ENCODE measurements at regions not wholly inside any gene's neighbourhood (a gene's known extent, or its start where the extent isn't known, plus 50 kb on each side); places are given as distances from the start of the nearest gene placed in this dataset.

GRCh38 chr13:111602874-111603273 is 282.4 kb downstream of the TEX29 start:
- Histone ChIP-seq H3K9me3 (ENCODE audit: low read depth, low read length) (no peaks in the 10 kb centered on the region), H3K27me3 (ENCODE audit: insufficient read depth, low read length) (no peaks in the 10 kb centered on the region), H3K4me1 (ENCODE audit: insufficient read depth, low read length) (no peaks in the 10 kb centered on the region), H3K4me3 (ENCODE audit: low read length) (no peak overlapping the region)

- Histone ChIP-seq H3K4me1 (ENCODE audit: insufficient read depth, low read length) (no peaks in the 10 kb centered on the region), H3K27me3 (ENCODE audit: insufficient read depth, low read length) (no peaks in the 10 kb centered on the region), H3K4me3 (ENCODE audit: low read length) (no peak overlapping the region), H3K9me3 (ENCODE audit: low read depth, low read length) (no peaks in the 10 kb centered on the region)
These were observed 283.7 kb downstream of the TEX29 start for GRCh38 chr13:111604097-111604496.

GRCh38 chr13:111608556-111608955 is 288.1 kb downstream of the TEX29 start:
- H3K9me3 ChIP-seq (ENCODE audit: low read depth, low read length), result no peaks in the 10 kb centered on the region
- H3K4me3 ChIP-seq (ENCODE audit: low read length), result no peak overlapping the region
- no peaks in the 10 kb centered on the region for H3K27me3 ChIP-seq (ENCODE audit: insufficient read depth, low read length)
- H3K4me1 ChIP-seq (ENCODE audit: insufficient read depth, low read length), result no peaks in the 10 kb centered on the region

- no peaks in the 10 kb centered on the region for H3K4me1 ChIP-seq (ENCODE audit: insufficient read depth, low read length)
- H3K9me3 ChIP-seq (ENCODE audit: low read depth, low read length), result no peaks in the 10 kb centered on the region
- no peak overlapping the region for H3K4me3 ChIP-seq (ENCODE audit: low read length)
- H3K27me3 ChIP-seq (ENCODE audit: insufficient read depth, low read length), result no peaks in the 10 kb centered on the region
These were observed 289.2 kb downstream of the TEX29 start for GRCh38 chr13:111609631-111610030.

- no peaks in the 10 kb centered on the region for H3K4me1 ChIP-seq (ENCODE audit: insufficient read depth, low read length)
- H3K4me3 ChIP-seq (ENCODE audit: low read length), result no peak overlapping the region
- no peaks in the 10 kb centered on the region for H3K27me3 ChIP-seq (ENCODE audit: insufficient read depth, low read length)
These were observed 289.6 kb downstream of the TEX29 start for GRCh38 chr13:111610081-111610480.

GRCh38 chr13:111610879-111611278 is 290.4 kb downstream of the TEX29 start:
- Histone ChIP-seq H3K4me1 (ENCODE audit: insufficient read depth, low read length) (no peaks in the 10 kb centered on the region), H3K4me3 (ENCODE audit: low read length) (no peak overlapping the region), H3K27me3 (ENCODE audit: insufficient read depth, low read length) (no peaks in the 10 kb centered on the region), H3K9me3 (ENCODE audit: low read depth, low read length) (no peaks in the 10 kb centered on the region)

More at GRCh38 chr13:111610081-111610480, 289.6 kb downstream of the TEX29 start:
- no peaks in the 10 kb centered on the region for H3K9me3 ChIP-seq (ENCODE audit: low read depth, low read length)

- no peaks in the 10 kb centered on the region for H3K27me3 ChIP-seq (ENCODE audit: insufficient read depth, low read length)
- no peaks in the 10 kb centered on the region for H3K4me1 ChIP-seq (ENCODE audit: insufficient read depth, low read length)
- H3K4me3 ChIP-seq (ENCODE audit: low read length), result no peak overlapping the region
- H3K9me3 ChIP-seq (ENCODE audit: low read depth, low read length), result no peaks in the 10 kb centered on the region
These were observed 291.2 kb downstream of the TEX29 start for GRCh38 chr13:111611651-111612050.

GRCh38 chr13:111612886-111613285 is 292.4 kb downstream of the TEX29 start:
- H3K27me3 ChIP-seq (ENCODE audit: insufficient read depth, low read length), result no peaks in the 10 kb centered on the region
- H3K4me1 ChIP-seq (ENCODE audit: insufficient read depth, low read length), result no peaks in the 10 kb centered on the region
- H3K4me3 ChIP-seq (ENCODE audit: low read length), result no peak overlapping the region
- H3K9me3 ChIP-seq (ENCODE audit: low read depth, low read length), result no peaks in the 10 kb centered on the region

GRCh38 chr13:111614009-111614408 is 293.6 kb downstream of the TEX29 start:
- Histone ChIP-seq H3K27me3 (ENCODE audit: insufficient read depth, low read length) (no peaks in the 10 kb centered on the region), H3K4me3 (ENCODE audit: low read length) (no peak overlapping the region), H3K9me3 (ENCODE audit: low read depth, low read length) (no peaks in the 10 kb centered on the region), H3K4me1 (ENCODE audit: insufficient read depth, low read length) (no peaks in the 10 kb centered on the region)

GRCh38 chr13:111614613-111615012 is 294.2 kb downstream of the TEX29 start:
- H3K9me3 ChIP-seq (ENCODE audit: low read depth, low read length), result no peaks in the 10 kb centered on the region
- no peak overlapping the region for H3K4me3 ChIP-seq (ENCODE audit: low read length)
- no peaks in the 10 kb centered on the region for H3K4me1 ChIP-seq (ENCODE audit: insufficient read depth, low read length)
- no peaks in the 10 kb centered on the region for H3K27me3 ChIP-seq (ENCODE audit: insufficient read depth, low read length)

- Histone ChIP-seq H3K4me1 (ENCODE audit: insufficient read depth, low read length) (no peaks in the 10 kb centered on the region), H3K4me3 (ENCODE audit: low read length) (no peak overlapping the region), H3K27me3 (ENCODE audit: insufficient read depth, low read length) (no peaks in the 10 kb centered on the region), H3K9me3 (ENCODE audit: low read depth, low read length) (no peaks in the 10 kb centered on the region)
These were observed 295.8 kb downstream of the TEX29 start for GRCh38 chr13:111616203-111616602.

- no peaks in the 10 kb centered on the region for H3K9me3 ChIP-seq (ENCODE audit: low read depth, low read length)
- no peaks in the 10 kb centered on the region for H3K27me3 ChIP-seq (ENCODE audit: insufficient read depth, low read length)
- H3K4me3 ChIP-seq (ENCODE audit: low read length), result no peak overlapping the region
- no peaks in the 10 kb centered on the region for H3K4me1 ChIP-seq (ENCODE audit: insufficient read depth, low read length)
These were observed 299.7 kb downstream of the TEX29 start for GRCh38 chr13:111620166-111620565.

- Histone ChIP-seq H3K4me1 (ENCODE audit: insufficient read depth, low read length) (no peaks in the 10 kb centered on the region), H3K27me3 (ENCODE audit: insufficient read depth, low read length) (no peaks in the 10 kb centered on the region), H3K9me3 (ENCODE audit: low read depth, low read length) (no peaks in the 10 kb centered on the region), H3K4me3 (ENCODE audit: low read length) (no peak overlapping the region)
These were observed 300.1 kb downstream of the TEX29 start for GRCh38 chr13:111620586-111620985.

GRCh38 chr13:111621164-111621563 is 300.7 kb downstream of the TEX29 start:
- no peaks in the 10 kb centered on the region for H3K4me1 ChIP-seq (ENCODE audit: insufficient read depth, low read length)

GRCh38 chr13:111622051-111622531 is 301.6 kb downstream of the TEX29 start:
- H3K4me3 ChIP-seq (ENCODE audit: low read length), result no peak overlapping the region
- H3K9me3 ChIP-seq (ENCODE audit: low read depth, low read length), result no peaks in the 10 kb centered on the region
- H3K27me3 ChIP-seq (ENCODE audit: insufficient read depth, low read length), result no peaks in the 10 kb centered on the region
- no peaks in the 10 kb centered on the region for H3K4me1 ChIP-seq (ENCODE audit: insufficient read depth, low read length)

More at GRCh38 chr13:111621164-111621563, 300.7 kb downstream of the TEX29 start:
- Histone ChIP-seq H3K27me3 (ENCODE audit: insufficient read depth, low read length) (no peaks in the 10 kb centered on the region), H3K9me3 (ENCODE audit: low read depth, low read length) (no peaks in the 10 kb centered on the region), H3K4me3 (ENCODE audit: low read length) (no peak overlapping the region)

GRCh38 chr13:111623208-111623607 is 302.8 kb downstream of the TEX29 start:
- H3K4me3 ChIP-seq (ENCODE audit: low read length), result no peak overlapping the region
- H3K9me3 ChIP-seq (ENCODE audit: low read depth, low read length), result no peaks in the 10 kb centered on the region
- no peaks in the 10 kb centered on the region for H3K27me3 ChIP-seq (ENCODE audit: insufficient read depth, low read length)
- H3K4me1 ChIP-seq (ENCODE audit: insufficient read depth, low read length), result no peaks in the 10 kb centered on the region

Data from mononuclear cell (primary cell).